Fibroblast of lung (primary cell): ENCODE measurements at regions not wholly inside any gene's neighbourhood (a gene's known extent, or its start where the extent isn't known, plus 50 kb on each side); places are given as distances from the start of the nearest gene placed in this dataset.
A peak's percentile ranks its signal among the peaks of the same experiment; 100 is the strongest.

ENCODE experiments used
- DNase-seq, 2 donors: peaks; one replicate each; pipeline versions ENCODE4 v3.0.0 to v3.0.0-alpha.2; 2010; ENCODE audit warnings: low read depth in 2 of 2
- H2AFZ ChIP-seq: 2 replicates; pipeline ENCODE4 v1.5.1; 2012; ENCODE audit warnings: low read length, control low read depth, inconsistent platforms
- H3K27ac ChIP-seq: 2 replicates; pipeline ENCODE4 v1.5.1; 2011; ENCODE audit warnings: low read length, control low read depth; ENCODE audit not compliant: insufficient read depth
- H3K27me3 ChIP-seq: 2 replicates; pipeline ENCODE4 v1.5.1; 2011; ENCODE audit warnings: mild to moderate bottlenecking, low read length; ENCODE audit not compliant: control insufficient read depth, insufficient read depth
- H3K36me3 ChIP-seq: 2 replicates; pipeline ENCODE4 v1.5.1; 2011; ENCODE audit warnings: low read length; ENCODE audit not compliant: control insufficient read depth, insufficient read depth
- H3K4me1 ChIP-seq: 2 replicates; pipeline ENCODE4 v1.5.1; 2011; ENCODE audit warnings: low read length; ENCODE audit not compliant: control insufficient read depth, insufficient read depth; ENCODE audit errors: extremely low read depth
- H3K4me2 ChIP-seq: 2 replicates; pipeline ENCODE4 v1.5.1; 2011; ENCODE audit warnings: low read length, control low read depth; ENCODE audit not compliant: insufficient read depth; ENCODE audit errors: extremely low read depth
- H3K4me3 ChIP-seq, 4 experiments: fragments of 200-600 bp in 1 of 4; sonication (generic) in 1 of 4; replicated peaks in 1 of 4; 2 replicates each; pipeline ENCODE4 v1.5.1; 2011 to 2016; ENCODE audit warnings: low read length in 4 of 4, low read depth in 3 of 4, mild to moderate bottlenecking in 3 of 4, control low read depth in 2 of 4, inconsistent platforms in 1 of 4, mixed read lengths in 1 of 4; ENCODE audit not compliant: insufficient read depth in 1 of 4; ENCODE audit errors: control extremely low read depth in 1 of 4
- H3K79me2 ChIP-seq: 2 replicates; pipeline ENCODE4 v1.5.1; 2012; ENCODE audit warnings: mild to moderate bottlenecking, low read length, inconsistent platforms; ENCODE audit not compliant: control insufficient read depth, insufficient read depth
- H3K9ac ChIP-seq: 2 replicates; pipeline ENCODE4 v1.5.1; 2011; ENCODE audit warnings: mild to moderate bottlenecking, low read length, control low read depth; ENCODE audit not compliant: insufficient read depth
- H3K9me3 ChIP-seq: 2 replicates; pipeline ENCODE4 v1.5.1; 2012; ENCODE audit warnings: low read depth, low read length; ENCODE audit not compliant: control insufficient read depth, insufficient read depth
- H4K20me1 ChIP-seq: 2 replicates; pipeline ENCODE4 v1.5.1; 2011; ENCODE audit warnings: low read length; ENCODE audit not compliant: control insufficient read depth, insufficient read depth; ENCODE audit errors: extremely low read depth
- EZH2 ChIP-seq: IDR thresholded peaks from 2 replicates; pipeline ENCODE4 v1.5.1; 2012; ENCODE audit warnings: low read length, control low read depth, mild to moderate bottlenecking; ENCODE audit errors: missing control alignments
- TF ChIP-seq, protein P1 (sequence below), 2 donors: IDR thresholded peaks in 1 of 2; conservative IDR thresholded peaks in 1 of 2; 1 replicate in 1 of 2; 2 replicates in 1 of 2; pipeline ENCODE4 v1.5.1; 2011 to 2012; ENCODE audit warnings: low read length in 2 of 2, control low read depth in 1 of 2, inconsistent platforms in 1 of 2, low read depth in 1 of 2, mild to moderate bottlenecking in 1 of 2

DNA sequence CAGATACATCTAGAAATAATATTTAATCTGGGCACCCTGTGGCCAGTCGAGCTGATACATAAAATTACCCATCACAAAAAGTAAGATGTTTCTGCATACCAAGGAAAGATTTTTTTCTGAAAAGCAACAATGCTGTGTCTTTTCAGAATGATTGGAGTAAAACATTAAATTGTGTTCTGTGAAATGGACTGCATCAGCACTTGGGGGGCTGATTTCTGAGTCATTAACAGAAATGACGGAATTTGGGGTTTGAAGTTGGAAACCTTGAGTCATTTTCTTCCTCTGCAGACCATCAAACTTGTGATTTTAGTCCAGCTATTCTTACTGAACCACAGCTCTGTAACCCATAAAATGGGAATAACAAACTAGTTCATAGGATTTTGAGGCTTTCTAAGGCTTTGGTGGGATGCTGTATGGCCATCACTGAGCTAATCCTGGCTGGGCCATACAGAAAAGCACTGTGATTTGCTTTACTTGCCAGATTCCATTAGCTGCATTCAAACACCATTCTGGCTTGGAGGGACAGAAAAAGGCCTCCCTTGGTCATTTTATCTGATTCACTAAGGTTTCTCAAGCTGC is 739.4 kb upstream of the IGFBP3 start:
- Histone ChIP-seq H3K4me3 (no peak overlapping the region), H3K4me2 (no peak overlapping the region), H4K20me1 (no peaks in the 10 kb centered on the region), H3K9me3 (no peaks in the 10 kb centered on the region), H3K27ac (no peak overlapping the region), H3K4me1 (no peaks in the 10 kb centered on the region), H2AFZ (no peak overlapping the region), H3K9ac (no peak overlapping the region), H3K79me2 (no peaks in the 10 kb centered on the region), H3K27me3 (no peaks in the 10 kb centered on the region), H3K36me3 (no peaks in the 10 kb centered on the region)
- TF ChIP-seq EZH2 = no peak
- TF ChIP-seq, protein P1, sequence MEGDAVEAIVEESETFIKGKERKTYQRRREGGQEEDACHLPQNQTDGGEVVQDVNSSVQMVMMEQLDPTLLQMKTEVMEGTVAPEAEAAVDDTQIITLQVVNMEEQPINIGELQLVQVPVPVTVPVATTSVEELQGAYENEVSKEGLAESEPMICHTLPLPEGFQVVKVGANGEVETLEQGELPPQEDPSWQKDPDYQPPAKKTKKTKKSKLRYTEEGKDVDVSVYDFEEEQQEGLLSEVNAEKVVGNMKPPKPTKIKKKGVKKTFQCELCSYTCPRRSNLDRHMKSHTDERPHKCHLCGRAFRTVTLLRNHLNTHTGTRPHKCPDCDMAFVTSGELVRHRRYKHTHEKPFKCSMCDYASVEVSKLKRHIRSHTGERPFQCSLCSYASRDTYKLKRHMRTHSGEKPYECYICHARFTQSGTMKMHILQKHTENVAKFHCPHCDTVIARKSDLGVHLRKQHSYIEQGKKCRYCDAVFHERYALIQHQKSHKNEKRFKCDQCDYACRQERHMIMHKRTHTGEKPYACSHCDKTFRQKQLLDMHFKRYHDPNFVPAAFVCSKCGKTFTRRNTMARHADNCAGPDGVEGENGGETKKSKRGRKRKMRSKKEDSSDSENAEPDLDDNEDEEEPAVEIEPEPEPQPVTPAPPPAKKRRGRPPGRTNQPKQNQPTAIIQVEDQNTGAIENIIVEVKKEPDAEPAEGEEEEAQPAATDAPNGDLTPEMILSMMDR (conservative IDR thresholded peaks at IDR 0.05 in 1 of 2, IDR thresholded peaks at IDR 0.05 in 1 of 2; ENCODE audit: low read depth in 1 of 2, low read length in 2 of 2) = no peak
- DNase-seq = peak in 1 of 2 donors; percentile 81

DNA sequence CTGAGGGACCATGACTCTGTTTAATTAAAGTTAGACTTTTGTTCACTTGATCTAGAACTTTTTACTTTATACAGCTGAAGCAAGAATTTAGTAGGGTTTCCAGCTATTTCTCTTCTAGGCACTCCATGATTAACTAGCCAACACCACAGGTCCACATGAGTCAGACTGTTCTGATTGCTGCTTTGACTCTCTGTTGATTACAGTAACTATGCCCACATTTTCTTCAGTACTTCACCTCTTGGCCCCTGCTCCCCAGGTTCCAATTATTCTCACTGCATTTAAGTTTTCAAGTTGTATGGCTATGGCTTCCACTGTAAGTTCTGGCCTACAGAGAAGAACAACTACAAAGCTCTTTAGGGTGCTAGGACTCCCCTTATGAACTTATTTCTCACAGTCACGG is 737.2 kb upstream of the IGFBP3 start:
- peak in 1 of 2 donors; percentile 55 for DNase-seq
- no peak overlapping the region for H2AFZ ChIP-seq
- no peaks in the 10 kb centered on the region for H4K20me1 ChIP-seq
- H3K27me3 ChIP-seq = no peaks in the 10 kb centered on the region
- no peaks in the 10 kb centered on the region for H3K4me1 ChIP-seq
- H3K9me3 ChIP-seq = no peaks in the 10 kb centered on the region
- no peak overlapping the region for H3K9ac ChIP-seq
- H3K36me3 ChIP-seq = no peaks in the 10 kb centered on the region
- no peaks in the 10 kb centered on the region for H3K79me2 ChIP-seq
- TF ChIP-seq EZH2 = no peak
- TF ChIP-seq, protein P1 (conservative IDR thresholded peaks at IDR 0.05 in 1 of 2, IDR thresholded peaks at IDR 0.05 in 1 of 2; ENCODE audit: low read depth in 1 of 2, low read length in 2 of 2) = no peak
- no peak overlapping the region for H3K4me2 ChIP-seq
- no peak overlapping the region for H3K27ac ChIP-seq
- no peak overlapping the region for H3K4me3 ChIP-seq

DNA sequence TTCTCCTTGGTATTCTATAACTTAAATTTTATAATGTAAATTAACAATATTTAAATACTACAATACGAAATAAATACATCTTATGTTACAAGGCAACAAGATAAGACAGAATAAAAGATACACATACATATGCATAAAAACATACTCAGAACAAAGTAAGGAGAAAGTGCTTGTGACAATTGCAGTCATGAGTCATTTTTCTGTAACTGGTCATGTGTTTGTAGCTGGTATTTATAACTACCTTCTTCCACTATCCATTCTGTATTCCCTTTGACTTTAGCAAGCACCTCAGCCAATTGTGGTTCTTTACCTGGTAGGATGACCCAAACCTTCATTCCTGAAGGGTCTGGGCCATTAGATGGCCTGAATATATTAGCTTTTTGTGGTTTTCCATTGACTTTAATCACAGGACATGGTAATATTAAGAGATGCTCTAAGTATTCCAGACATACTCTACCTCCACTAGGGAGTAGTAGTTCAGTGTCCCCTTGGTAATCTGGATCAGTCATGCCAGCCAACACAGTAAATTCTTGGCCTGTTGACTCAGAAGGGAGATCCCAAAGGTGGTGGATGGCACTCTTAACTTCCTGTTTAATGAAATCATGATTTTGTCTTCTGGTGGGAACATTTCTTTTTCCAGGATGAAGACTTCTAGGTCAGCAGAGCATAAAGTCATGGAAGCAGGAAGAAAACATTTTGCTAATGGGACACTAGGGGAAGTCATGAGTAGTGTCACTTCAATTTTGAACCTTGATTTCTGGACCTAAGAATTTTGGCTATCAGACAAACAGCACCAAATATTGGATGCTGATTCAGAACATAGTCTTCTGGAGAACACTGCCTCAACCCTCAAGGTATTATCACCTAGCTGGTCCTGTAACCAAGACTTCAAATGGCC is 733.7 kb upstream of the IGFBP3 start:
- no peak overlapping the region for H3K4me3 ChIP-seq
- no peaks in the 10 kb centered on the region for H3K4me1 ChIP-seq
- no peaks in the 10 kb centered on the region for H3K9me3 ChIP-seq
- H4K20me1 ChIP-seq = no peaks in the 10 kb centered on the region
- no peak overlapping the region for H3K27ac ChIP-seq
- TF ChIP-seq EZH2 = no peak
- TF ChIP-seq, protein P1 (conservative IDR thresholded peaks at IDR 0.05 in 1 of 2, IDR thresholded peaks at IDR 0.05 in 1 of 2; ENCODE audit: low read depth in 1 of 2, low read length in 2 of 2) = no peak
- H2AFZ ChIP-seq = no peak overlapping the region
- no peaks in the 10 kb centered on the region for H3K36me3 ChIP-seq
- H3K27me3 ChIP-seq = no peaks in the 10 kb centered on the region
- H3K79me2 ChIP-seq = no peaks in the 10 kb centered on the region
- peak in 1 of 2 donors; percentile 31 for DNase-seq
- H3K9ac ChIP-seq = no peak overlapping the region
- H3K4me2 ChIP-seq = no peak overlapping the region
